ENCODE measurements at regions not wholly inside any gene's neighbourhood (a gene's known extent, or its start where the extent isn't known, plus 50 kb on each side); places are given as distances from the start of the nearest gene placed in this dataset.

- Mint-ChIP-seq H3K4me1 (peaks cover 0 to 3% (median 0%) of the 10 kb centered on the region in 4 donors), H3K9me3 (no peaks in the 10 kb centered on the region), H3K36me3 (no peaks in the 10 kb centered on the region), H3K27me3 (peaks cover 11 to 19% of the 10 kb centered on the region in 2 donors), H3K4me3 (no peak overlapping the region), H3K27ac (no peak overlapping the region)
- ChIA-PET POLR2A (ENCODE audit: partially characterized antibody) (no interaction called here), CTCF (ENCODE audit: partially characterized antibody) (interaction anchor here (0.9 to 5.0 kb wide), 5 partner anchors 7 to 70 kb away, joined by 3 to 28 read pairs (median 3); no protein-coding TSS in a partner anchor)
- intact Hi-C loops (cut with micrococcal nuclease) = no loop called here
- Histone ChIP-seq H3K9me3 (ENCODE audit: control insufficient read depth in 1 of 2, low read length in 2 of 2) (no peaks in the 10 kb centered on the region), H3K27me3 (ENCODE audit: insufficient read depth, low read length) (no peaks in the 10 kb centered on the region), H3K36me3 (ENCODE audit: insufficient read depth, low read length) (no peaks in the 10 kb centered on the region), H3K27ac (ENCODE audit: low read depth, low read length) (no peak overlapping the region), H3K4me1 (ENCODE audit: insufficient read depth, low read length) (no peaks in the 10 kb centered on the region), H3K4me3 (ENCODE audit: low read length in 2 of 2) (no peak overlapping the region)
- DNase-seq = no peak
Measured at GRCh38 chr9:113808391-113809358, 67.4 kb upstream of the ZNF618 start.

GRCh38 chr9:113817171-113817570 lies 58.9 kb upstream of the ZNF618 start:
- H3K36me3 ChIP-seq (ENCODE audit: insufficient read depth, low read length) = no peaks in the 10 kb centered on the region
- H3K4me1 ChIP-seq (ENCODE audit: insufficient read depth, low read length) = no peaks in the 10 kb centered on the region
- no peaks in the 10 kb centered on the region for H3K9me3 ChIP-seq (ENCODE audit: control insufficient read depth in 1 of 2, low read length in 2 of 2)
- H3K27ac ChIP-seq (ENCODE audit: low read depth, low read length) = no peak overlapping the region
- Mint-ChIP-seq H3K9me3 (peaks cover 0 to 5% (median 3%) of the 10 kb centered on the region in 8 donors), H3K4me1 (no peaks in the 10 kb centered on the region), H3K27me3 (peaks cover 23 to 27% of the 10 kb centered on the region in 2 donors), H3K27ac (no peak overlapping the region), H3K4me3 (no peak overlapping the region), H3K36me3 (no peaks in the 10 kb centered on the region)
- no peaks in the 10 kb centered on the region for H3K27me3 ChIP-seq (ENCODE audit: insufficient read depth, low read length)
- intact Hi-C loops (cut with micrococcal nuclease) = no loop called here
- ChIA-PET CTCF (ENCODE audit: partially characterized antibody) (no interaction called here), POLR2A (ENCODE audit: partially characterized antibody) (no interaction called here)
- no peak for DNase-seq
- H3K4me3 ChIP-seq (ENCODE audit: low read length in 2 of 2) = no peak overlapping the region

GRCh38 chr9:113818391-113818790 lies 57.7 kb upstream of the ZNF618 start:
- Histone ChIP-seq H3K27ac (ENCODE audit: low read depth, low read length) (no peak overlapping the region), H3K9me3 (ENCODE audit: control insufficient read depth in 1 of 2, low read length in 2 of 2) (no peaks in the 10 kb centered on the region), H3K27me3 (ENCODE audit: insufficient read depth, low read length) (no peaks in the 10 kb centered on the region), H3K4me1 (ENCODE audit: insufficient read depth, low read length) (no peaks in the 10 kb centered on the region), H3K4me3 (ENCODE audit: low read length in 2 of 2) (no peak overlapping the region), H3K36me3 (ENCODE audit: insufficient read depth, low read length) (no peaks in the 10 kb centered on the region)
- Mint-ChIP-seq H3K27ac (no peak overlapping the region), H3K4me1 (no peaks in the 10 kb centered on the region), H3K4me3 (no peak overlapping the region), H3K27me3 (peaks cover 19 to 24% of the 10 kb centered on the region in 2 donors), H3K36me3 (no peaks in the 10 kb centered on the region), H3K9me3 (peaks cover 2 to 16% (median 3%) of the 10 kb centered on the region in 8 donors)
- intact Hi-C loops (cut with micrococcal nuclease) = no loop called here
- DNase-seq = no peak
- ChIA-PET CTCF (ENCODE audit: partially characterized antibody) (interaction anchor here (1.7 kb wide), 1 partner anchor 8 kb away, joined by 4 read pairs; no protein-coding TSS in a partner anchor), POLR2A (ENCODE audit: partially characterized antibody) (no interaction called here)

GRCh38 chr9:113822315-113822714 lies 53.8 kb upstream of the ZNF618 start:
- Mint-ChIP-seq H3K36me3 (no peaks in the 10 kb centered on the region), H3K9me3 (peaks cover 3 to 26% (median 8%) of the 10 kb centered on the region in 8 donors), H3K27me3 (peaks cover 10 to 11% of the 10 kb centered on the region in 2 donors), H3K4me3 (no peak overlapping the region), H3K4me1 (no peaks in the 10 kb centered on the region), H3K27ac (no peak overlapping the region)
- Histone ChIP-seq H3K27ac (ENCODE audit: low read depth, low read length) (no peak overlapping the region), H3K4me3 (ENCODE audit: low read length in 2 of 2) (no peak overlapping the region), H3K27me3 (ENCODE audit: insufficient read depth, low read length) (no peaks in the 10 kb centered on the region), H3K9me3 (ENCODE audit: control insufficient read depth in 1 of 2, low read length in 2 of 2) (no peaks in the 10 kb centered on the region), H3K4me1 (ENCODE audit: insufficient read depth, low read length) (no peaks in the 10 kb centered on the region), H3K36me3 (ENCODE audit: insufficient read depth, low read length) (no peaks in the 10 kb centered on the region)
- ChIA-PET CTCF (ENCODE audit: partially characterized antibody) (no interaction called here), POLR2A (ENCODE audit: partially characterized antibody) (no interaction called here)
- no peak for DNase-seq
- intact Hi-C loops (cut with micrococcal nuclease) = no loop called here

- intact Hi-C loops (cut with micrococcal nuclease) = no loop called here
- H3K27ac Mint-ChIP-seq = no peak overlapping the region
Measured at GRCh38 chr9:113823421-113823820, 52.7 kb upstream of the ZNF618 start.

More at GRCh38 chr9:113823421-113823820, 52.7 kb upstream of the ZNF618 start:
- Histone ChIP-seq H3K36me3 (ENCODE audit: insufficient read depth, low read length) (no peaks in the 10 kb centered on the region), H3K4me3 (ENCODE audit: low read length in 2 of 2) (no peak overlapping the region), H3K4me1 (ENCODE audit: insufficient read depth, low read length) (no peaks in the 10 kb centered on the region), H3K27ac (ENCODE audit: low read depth, low read length) (no peak overlapping the region), H3K9me3 (ENCODE audit: control insufficient read depth in 1 of 2, low read length in 2 of 2) (no peaks in the 10 kb centered on the region), H3K27me3 (ENCODE audit: insufficient read depth, low read length) (no peaks in the 10 kb centered on the region)
- ChIA-PET POLR2A (ENCODE audit: partially characterized antibody) (no interaction called here), CTCF (ENCODE audit: partially characterized antibody) (no interaction called here)
- Mint-ChIP-seq H3K36me3 (no peaks in the 10 kb centered on the region), H3K9me3 (peaks cover 1 to 27% (median 5%) of the 10 kb centered on the region in 8 donors), H3K4me3 (no peak overlapping the region), H3K4me1 (peaks cover 0 to 4% (median 1%) of the 10 kb centered on the region in 4 donors), H3K27me3 (peaks cover 7 to 8% of the 10 kb centered on the region in 2 donors)
- no peak for DNase-seq
